AG09309 (cell line): ENCODE measurements at regions not wholly inside any gene's neighbourhood (a gene's known extent, or its start where the extent isn't known, plus 50 kb on each side); places are given as distances from the start of the nearest gene placed in this dataset.

Experiments
- DNase-seq: peaks from one replicate; pipeline ENCODE4 v3.0.0-alpha.2; 2010; ENCODE audit warnings: low read depth
- H3K4me3 ChIP-seq: 2 replicates; pipeline ENCODE4 v1.5.1; 2011; ENCODE audit warnings: mild to moderate bottlenecking, low read depth, low read length, moderate library complexity; ENCODE audit not compliant: control insufficient read depth
- CTCF ChIP-seq: IDR thresholded peaks from 2 replicates; pipeline ENCODE4 v1.5.1; 2011; ENCODE audit warnings: mild to moderate bottlenecking, low read depth, low read length, inconsistent platforms; ENCODE audit not compliant: insufficient read depth, control insufficient read depth; ENCODE audit errors: missing control alignments

DNA sequence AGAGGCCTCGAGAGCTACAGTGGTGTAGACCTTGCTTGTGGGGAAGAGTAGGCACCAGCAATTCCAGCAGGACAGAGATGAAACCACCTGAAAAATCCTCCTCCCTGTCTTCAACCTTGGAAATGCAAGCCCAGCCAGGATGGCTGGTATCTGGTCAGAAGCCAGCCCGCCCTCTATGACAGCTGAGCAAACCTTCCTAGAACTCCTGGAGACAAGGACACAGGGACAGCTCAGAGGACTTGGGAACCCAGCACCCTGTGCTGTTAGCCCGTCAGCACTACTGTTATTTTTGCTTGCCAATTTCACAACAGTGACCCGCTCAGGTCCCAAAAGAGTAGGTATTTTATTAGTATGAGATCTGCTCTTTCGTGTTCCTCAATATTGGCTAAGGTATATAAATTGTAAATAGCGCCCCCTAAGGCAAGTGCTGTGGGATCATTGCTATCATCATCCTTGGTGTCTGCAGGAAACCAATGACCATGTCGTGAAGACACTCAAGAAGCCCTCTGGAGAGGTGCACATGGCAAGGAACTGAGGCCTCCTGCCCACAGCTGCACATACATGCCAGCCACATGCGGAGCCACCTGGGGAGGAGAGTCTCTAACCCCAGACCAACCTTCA is 156.5 kb upstream of the CHST15 start:
- peak; percentile 24 for TF ChIP-seq CTCF

GRCh38 chr10:124249196-124249595 is 155.8 kb upstream of the CHST15 start:
- H3K4me3 ChIP-seq, result no peak overlapping the region
- DNase-seq, result no peak
- TF ChIP-seq CTCF, result no peak

More for the DNA sequence above, 156.5 kb upstream of the CHST15 start:
- no peak for DNase-seq
- no peak overlapping the region for H3K4me3 ChIP-seq

- TF ChIP-seq CTCF, result no peak
- no peak for DNase-seq
- H3K4me3 ChIP-seq, result no peak overlapping the region
Measured at GRCh38 chr10:124248056-124249045, 155.0 kb upstream of the CHST15 start.

DNA sequence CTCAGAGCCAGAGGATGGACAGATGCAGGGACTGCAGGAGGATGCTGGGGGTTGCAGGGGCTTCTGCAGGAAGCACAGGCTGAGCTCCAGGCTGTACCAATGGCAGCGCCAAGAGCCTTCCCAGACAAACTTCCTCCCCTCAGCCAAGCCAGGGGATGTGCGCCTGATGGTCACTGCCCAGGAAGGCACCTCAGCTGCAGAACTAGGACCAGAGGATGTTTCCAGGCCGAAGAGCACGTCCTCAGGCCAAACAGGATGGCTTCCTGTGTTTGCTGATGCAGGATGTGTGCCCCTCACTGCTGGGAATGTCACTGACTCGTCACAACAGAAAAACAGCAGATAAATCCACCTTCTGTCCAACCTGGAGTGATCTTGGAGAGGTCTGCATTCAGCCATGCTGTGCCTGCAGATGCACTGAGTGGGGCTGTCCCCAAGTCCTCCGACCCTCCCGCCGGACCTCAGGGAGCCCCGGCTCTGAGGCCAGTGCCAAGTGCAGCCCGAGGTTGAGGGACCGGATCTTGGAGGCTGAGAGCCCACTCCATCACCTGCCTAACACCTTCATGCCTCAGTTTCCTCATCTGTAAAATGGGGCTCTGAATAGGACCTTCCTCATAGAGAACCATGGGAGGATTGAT is 152.5 kb upstream of the CHST15 start:
- DNase-seq, result no peak
- no peak overlapping the region for H3K4me3 ChIP-seq
- no peak for TF ChIP-seq CTCF

DNA sequence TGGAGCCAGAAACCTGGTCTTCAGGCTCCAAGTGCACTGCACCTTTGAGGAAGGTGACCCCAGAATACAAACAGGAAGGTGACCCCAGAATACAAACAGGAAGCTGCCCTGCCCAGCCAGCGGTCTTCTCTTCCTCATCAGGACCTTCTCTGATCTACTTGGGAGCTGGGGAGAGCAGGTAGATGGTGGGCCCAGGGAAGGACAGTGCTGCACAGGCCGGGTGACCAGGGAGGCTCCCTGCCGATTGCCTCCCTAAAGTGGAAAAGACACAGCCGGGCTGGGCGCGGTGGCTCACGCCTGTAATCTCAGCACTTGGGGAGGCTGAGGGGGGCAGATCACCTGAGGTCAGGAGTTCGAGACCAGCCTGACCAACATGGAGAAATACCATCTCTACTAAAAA is 151.8 kb upstream of the CHST15 start:
- DNase-seq, result no peak
- H3K4me3 ChIP-seq, result no peak overlapping the region
- no peak for TF ChIP-seq CTCF

DNA sequence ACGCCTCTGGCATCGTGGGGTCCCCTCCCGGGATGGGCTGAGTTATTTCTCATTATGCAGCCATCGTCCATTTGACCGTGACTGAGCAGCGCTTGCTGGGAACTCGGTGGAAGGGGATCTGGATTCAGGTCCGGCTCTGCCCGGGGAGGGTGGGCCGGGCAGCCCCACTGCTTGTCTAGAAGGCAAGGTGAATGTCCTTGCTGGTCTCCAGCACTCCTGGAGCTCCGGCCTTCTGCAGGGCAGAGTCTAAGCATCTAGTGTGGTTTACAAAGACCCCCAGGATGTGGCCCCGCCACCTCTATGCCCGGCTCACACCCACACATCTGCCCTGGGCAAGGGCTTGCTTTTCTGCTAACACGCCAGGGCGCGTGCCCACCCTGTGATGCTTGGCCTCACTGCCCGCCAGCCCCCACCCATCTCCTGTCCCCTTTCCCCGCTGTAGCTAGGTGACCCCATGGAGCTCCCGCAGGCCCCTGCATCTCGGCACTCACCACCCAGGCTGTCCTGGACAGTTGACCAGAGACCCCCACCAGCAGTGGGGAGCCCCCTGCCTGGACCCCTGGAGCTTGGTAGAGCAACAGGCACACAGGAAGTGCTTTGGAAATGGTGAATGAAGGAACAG is 151.0 kb upstream of the CHST15 start:
- DNase-seq, result no peak
- no peak for TF ChIP-seq CTCF
- H3K4me3 ChIP-seq, result no peak overlapping the region
